ENCODE measurements at regions not wholly inside any gene's neighbourhood (a gene's known extent, or its start where the extent isn't known, plus 50 kb on each side); places are given as distances from the start of the nearest gene placed in this dataset.

GRCh38 chr10:4635883-4636282 is 190.1 kb upstream of the AKR1E2 start:
- Histone ChIP-seq H3K9me3 (ENCODE audit: control insufficient read depth, insufficient read depth, low read length) (no peaks in the 10 kb centered on the region), H3K9me2 (replicated peaks; ENCODE audit: control insufficient read depth, low read length) (no peaks in the 10 kb centered on the region), H3K27ac (ENCODE audit: low read depth, low read length) (no peak overlapping the region), H3K4me2 (ENCODE audit: low read length) (no peak overlapping the region), H3F3A (ENCODE audit: control insufficient read depth, insufficient read depth) (no peaks in the 10 kb centered on the region), H3K36me3 (ENCODE audit: control insufficient read depth, low read length) (no peaks in the 10 kb centered on the region), H3K4me1 (ENCODE audit: control insufficient read depth, low read length) (no peaks in the 10 kb centered on the region), H3K79me2 (ENCODE audit: control insufficient read depth, low read length) (no peaks in the 10 kb centered on the region), H4K20me1 (ENCODE audit: control insufficient read depth, insufficient read depth, low read depth, low read length) (no peaks in the 10 kb centered on the region), H3K4me3 (ENCODE audit: low read length) (no peak overlapping the region), H3K27me3 (ENCODE audit: control insufficient read depth, low read length) (no peaks in the 10 kb centered on the region)
- TF ChIP-seq CTCF (IDR thresholded peaks at IDR 0.05; ENCODE audit: low read depth, low read length, poor library complexity, severe bottlenecking) (no peak), EZH2phosphoT487 (IDR thresholded peaks at IDR 0.05; ENCODE audit: borderline replicate concordance, low read length) (no peak)

- Histone ChIP-seq H3K4me1 (ENCODE audit: control insufficient read depth, low read length) (no peaks in the 10 kb centered on the region), H3K4me2 (ENCODE audit: low read length) (no peak overlapping the region), H3K9me3 (ENCODE audit: control insufficient read depth, insufficient read depth, low read length) (no peaks in the 10 kb centered on the region), H4K20me1 (ENCODE audit: control insufficient read depth, insufficient read depth, low read depth, low read length) (no peaks in the 10 kb centered on the region), H3K4me3 (ENCODE audit: low read length) (no peak overlapping the region), H3K36me3 (ENCODE audit: control insufficient read depth, low read length) (no peaks in the 10 kb centered on the region), H3K27ac (ENCODE audit: low read depth, low read length) (no peak overlapping the region), H3K9me2 (replicated peaks; ENCODE audit: control insufficient read depth, low read length) (no peaks in the 10 kb centered on the region), H3K27me3 (ENCODE audit: control insufficient read depth, low read length) (no peaks in the 10 kb centered on the region), H3F3A (ENCODE audit: control insufficient read depth, insufficient read depth) (no peaks in the 10 kb centered on the region), H3K79me2 (ENCODE audit: control insufficient read depth, low read length) (no peaks in the 10 kb centered on the region)
- TF ChIP-seq CTCF (IDR thresholded peaks at IDR 0.05; ENCODE audit: low read depth, low read length, poor library complexity, severe bottlenecking), result no peak
- TF ChIP-seq EZH2phosphoT487 (IDR thresholded peaks at IDR 0.05; ENCODE audit: borderline replicate concordance, low read length), result no peak
Observed at GRCh38 chr10:4635388-4635787, 190.6 kb upstream of the AKR1E2 start.

GRCh38 chr10:4633776-4634175 is 192.2 kb upstream of the AKR1E2 start:
- Histone ChIP-seq H3K4me3 (ENCODE audit: low read length) (no peak overlapping the region), H3K4me2 (ENCODE audit: low read length) (no peak overlapping the region), H3F3A (ENCODE audit: control insufficient read depth, insufficient read depth) (no peaks in the 10 kb centered on the region), H3K9me2 (replicated peaks; ENCODE audit: control insufficient read depth, low read length) (no peaks in the 10 kb centered on the region), H3K36me3 (ENCODE audit: control insufficient read depth, low read length) (no peaks in the 10 kb centered on the region), H3K27ac (ENCODE audit: low read depth, low read length) (no peak overlapping the region), H3K4me1 (ENCODE audit: control insufficient read depth, low read length) (no peaks in the 10 kb centered on the region), H3K9me3 (ENCODE audit: control insufficient read depth, insufficient read depth, low read length) (no peaks in the 10 kb centered on the region), H4K20me1 (ENCODE audit: control insufficient read depth, insufficient read depth, low read depth, low read length) (no peaks in the 10 kb centered on the region), H3K79me2 (ENCODE audit: control insufficient read depth, low read length) (no peaks in the 10 kb centered on the region), H3K27me3 (ENCODE audit: control insufficient read depth, low read length) (no peaks in the 10 kb centered on the region)
- TF ChIP-seq EZH2phosphoT487 (IDR thresholded peaks at IDR 0.05; ENCODE audit: borderline replicate concordance, low read length) (no peak), CTCF (IDR thresholded peaks at IDR 0.05; ENCODE audit: low read depth, low read length, poor library complexity, severe bottlenecking) (no peak)

- Histone ChIP-seq H3K4me2 (ENCODE audit: low read length) (no peak overlapping the region), H4K20me1 (ENCODE audit: control insufficient read depth, insufficient read depth, low read depth, low read length) (no peaks in the 10 kb centered on the region)
- TF ChIP-seq CTCF (IDR thresholded peaks at IDR 0.05; ENCODE audit: low read depth, low read length, poor library complexity, severe bottlenecking) (no peak), EZH2phosphoT487 (IDR thresholded peaks at IDR 0.05; ENCODE audit: borderline replicate concordance, low read length) (no peak)
Observed at GRCh38 chr10:4633186-4633585, 192.8 kb upstream of the AKR1E2 start.

More at GRCh38 chr10:4633186-4633585, 192.8 kb upstream of the AKR1E2 start:
- H3K9me2 ChIP-seq (replicated peaks; ENCODE audit: control insufficient read depth, low read length), result no peaks in the 10 kb centered on the region
- no peak overlapping the region for H3K4me3 ChIP-seq (ENCODE audit: low read length)
- H3F3A ChIP-seq (ENCODE audit: control insufficient read depth, insufficient read depth), result no peaks in the 10 kb centered on the region
- no peaks in the 10 kb centered on the region for H3K36me3 ChIP-seq (ENCODE audit: control insufficient read depth, low read length)
- no peaks in the 10 kb centered on the region for H3K79me2 ChIP-seq (ENCODE audit: control insufficient read depth, low read length)
- no peak overlapping the region for H3K27ac ChIP-seq (ENCODE audit: low read depth, low read length)
- no peaks in the 10 kb centered on the region for H3K4me1 ChIP-seq (ENCODE audit: control insufficient read depth, low read length)
- no peaks in the 10 kb centered on the region for H3K27me3 ChIP-seq (ENCODE audit: control insufficient read depth, low read length)
- no peaks in the 10 kb centered on the region for H3K9me3 ChIP-seq (ENCODE audit: control insufficient read depth, insufficient read depth, low read length)
